ENCODE measurements at regions not wholly inside any gene's neighbourhood (a gene's known extent, or its start where the extent isn't known, plus 50 kb on each side); places are given as distances from the start of the nearest gene placed in this dataset.

- no peak for ATAC-seq
- ChIA-PET CTCF (no interaction called here), POLR2A (no interaction called here), RAD21 (ENCODE audit: low non-redundant PET in 1 of 2, low total read pairs in 2 of 2, uncharacterized antibody in 2 of 2, unreplicated experiment in 2 of 2) (no interaction called here)
- H3K4me3 ChIP-seq (replicated peaks in 1 of 2; ENCODE audit: low read depth in 1 of 2, low read length in 2 of 2): no peak overlapping the region
- no peaks in the 10 kb centered on the region for H3K36me3 ChIP-seq (ENCODE audit: control insufficient read depth in 1 of 2, insufficient read depth in 2 of 2, low read length in 2 of 2)
- TF ChIP-seq EGR1 (IDR thresholded peaks at IDR 0.05; ENCODE audit: low read depth) (no peak), SIN3A (IDR thresholded peaks at IDR 0.05; ENCODE audit: low read depth) (no peak), RAD21 (IDR thresholded peaks at IDR 0.05; ENCODE audit: low read depth) (no peak), FOSL1 (IDR thresholded peaks at IDR 0.05; ENCODE audit: low read depth) (no peak), ATF3 (IDR thresholded peaks at IDR 0.05) (no peak), EZH2phosphoT487 (IDR thresholded peaks at IDR 0.05; ENCODE audit: borderline replicate concordance) (no peak), JUND (IDR thresholded peaks at IDR 0.05) (no peak), POLR2AphosphoS5 (IDR thresholded peaks at IDR 0.05; ENCODE audit: low read depth, low read length) (no peak), ZBTB33 (IDR thresholded peaks at IDR 0.05; ENCODE audit: extremely low read depth, insufficient replicate concordance, low read length) (no peak), SP1 (IDR thresholded peaks at IDR 0.05; ENCODE audit: low read depth) (no peak), TCF7L2 (IDR thresholded peaks at IDR 0.05; ENCODE audit: borderline replicate concordance, extremely low read depth, insufficient read depth, insufficient read length) (no peak), ZFX (IDR thresholded peaks at IDR 0.05) (no peak), CEBPB (IDR thresholded peaks at IDR 0.05; ENCODE audit: low read depth) (no peak), SRF (IDR thresholded peaks at IDR 0.05; ENCODE audit: low read depth) (no peak)
- H3K79me2 ChIP-seq (ENCODE audit: insufficient read depth, low read length): no peaks in the 10 kb centered on the region
- H3K9ac ChIP-seq (ENCODE audit: low read length): no peak overlapping the region
- no peaks in the 10 kb centered on the region for H3K9me3 ChIP-seq (ENCODE audit: control insufficient read depth in 1 of 2, insufficient read depth in 1 of 2, low read depth in 1 of 2, low read length in 2 of 2)
- H3K27ac ChIP-seq (ENCODE audit: low read depth, low read length): no peak overlapping the region
- no peaks in the 10 kb centered on the region for H3K9me2 ChIP-seq (ENCODE audit: insufficient read depth)
- H3K4me2 ChIP-seq (ENCODE audit: low read length): no peak overlapping the region
- no TSS peak for BruUV-seq (replicated peaks)
- peaks cover 92% of the 10 kb centered on the region for H3K27me3 ChIP-seq (ENCODE audit: insufficient read depth, low read length)
- H3K4me1 ChIP-seq (ENCODE audit: control insufficient read depth in 1 of 2, insufficient read depth in 2 of 2, low read length in 2 of 2): no peaks in the 10 kb centered on the region
- H2AFZ ChIP-seq (ENCODE audit: low read depth, low read length, poor library complexity, severe bottlenecking): no peak overlapping the region
- no peaks in the 10 kb centered on the region for H4K20me1 ChIP-seq (ENCODE audit: insufficient read depth)
- no peak for DNase-seq (ENCODE audit: low read depth, low spot score)
- intact Hi-C loops (cut with micrococcal nuclease): no loop called here
Observed at GRCh38 chr4:10347281-10347795, 109.9 kb downstream of the ZNF518B start.

Measured in HCT116 (cell line).